NCI-H2081 (cell line): ENCODE measurements at regions not wholly inside any gene's neighbourhood (a gene's known extent, or its start where the extent isn't known, plus 50 kb on each side); places are given as distances from the start of the nearest gene placed in this dataset.
"Not testable (repeated sequence)": the region's sequence is repeated elsewhere in the genome, so short reads cannot be mapped to it uniquely, and the experiment has no call there.

Source experiments
- DNase-seq, 2 experiments: peaks; one replicate each; lab custom pipeline; 2025; lab: John Stamatoyannopoulos, UW

- peak; percentile 5 to 31 for DNase-seq
Measured at GRCh38 chr9:17846948-17847655, 268.2 kb downstream of the SH3GL2 start.

GRCh38 chr9:17847908-17848307 lies 269.0 kb downstream of the SH3GL2 start:
- DNase-seq: peak; percentile 31 to 79

- DNase-seq: no peak
Measured at GRCh38 chr9:17852108-17852507, 273.2 kb downstream of the SH3GL2 start.

GRCh38 chr9:17854487-17854886 lies 275.6 kb downstream of the SH3GL2 start:
- DNase-seq: no peak

- DNase-seq: no peak
Measured at GRCh38 chr9:17856995-17857394, 278.1 kb downstream of the SH3GL2 start.

- no peak for DNase-seq
Measured at GRCh38 chr9:17859228-17859627, 280.4 kb downstream of the SH3GL2 start.

- no peak for DNase-seq
Measured at GRCh38 chr9:17859987-17860386, 281.1 kb downstream of the SH3GL2 start.

- no peak for DNase-seq
Measured at GRCh38 chr9:17862101-17862500, 283.2 kb downstream of the SH3GL2 start.

GRCh38 chr9:17862629-17863028 lies 283.8 kb downstream of the SH3GL2 start:
- no peak for DNase-seq

GRCh38 chr9:17863213-17863883 lies 284.5 kb downstream of the SH3GL2 start:
- DNase-seq: no peak

GRCh38 chr9:17863924-17864323 lies 285.1 kb downstream of the SH3GL2 start:
- DNase-seq: no peak

- no peak for DNase-seq
Measured at GRCh38 chr9:17864951-17865350, 286.1 kb downstream of the SH3GL2 start.

GRCh38 chr9:17865881-17866280 lies 287.0 kb downstream of the SH3GL2 start:
- no peak for DNase-seq

GRCh38 chr9:17870722-17871121 lies 291.9 kb downstream of the SH3GL2 start:
- DNase-seq: no peak

- DNase-seq: no peak
Measured at GRCh38 chr9:17871213-17871890, 292.5 kb downstream of the SH3GL2 start.

GRCh38 chr9:17875886-17876285 lies 297.0 kb downstream of the SH3GL2 start:
- DNase-seq: no peak

GRCh38 chr9:17876687-17877086 lies 297.8 kb downstream of the SH3GL2 start:
- no peak for DNase-seq

- DNase-seq: no peak
Measured at GRCh38 chr9:17878810-17879370, 300.0 kb downstream of the SH3GL2 start.

- DNase-seq: no peak
Measured at GRCh38 chr9:17881371-17881770, 302.5 kb downstream of the SH3GL2 start.

- DNase-seq: no peak
Measured at GRCh38 chr9:17882688-17883594, 304.1 kb downstream of the SH3GL2 start.

- no peak for DNase-seq
Measured at GRCh38 chr9:17888066-17888465, 309.2 kb downstream of the SH3GL2 start.

GRCh38 chr9:17888964-17889363 lies 310.1 kb downstream of the SH3GL2 start:
- not testable (repeated sequence) for DNase-seq
